NOMO-1 (cell line): ENCODE measurements at regions not wholly inside any gene's neighbourhood (a gene's known extent, or its start where the extent isn't known, plus 50 kb on each side); places are given as distances from the start of the nearest gene placed in this dataset.

ENCODE experiments used
- DNase-seq, 2 experiments: peaks; one replicate each; lab custom pipeline; 2025; ENCODE audit not compliant: unreplicated experiment in 2 of 2; lab: John Stamatoyannopoulos, UW

- no peak for DNase-seq
These were observed 51.3 kb downstream of the BLTP1 start for GRCh38 chr4:122203407-122203806.

- no peak for DNase-seq
These were observed 53.6 kb downstream of the BLTP1 start for GRCh38 chr4:122205687-122206086.

GRCh38 chr4:122212880-122213279 lies 60.7 kb downstream of the BLTP1 start:
- peak in 1 of 2 experiments; percentile 26 for DNase-seq

- no peak for DNase-seq
These were observed 66.6 kb downstream of the BLTP1 start for GRCh38 chr4:122218762-122219161.

GRCh38 chr4:122219356-122219755 lies 67.2 kb downstream of the BLTP1 start:
- no peak for DNase-seq

GRCh38 chr4:122221322-122221721 lies 69.2 kb downstream of the BLTP1 start:
- DNase-seq: no peak

- no peak for DNase-seq
These were observed 72.2 kb downstream of the BLTP1 start for GRCh38 chr4:122224348-122224747.

- DNase-seq: no peak
These were observed 75.1 kb downstream of the BLTP1 start for GRCh38 chr4:122227202-122227601.

- DNase-seq: no peak
These were observed 77.7 kb downstream of the BLTP1 start for GRCh38 chr4:122229857-122230256.

- DNase-seq: no peak
These were observed 80.5 kb downstream of the BLTP1 start for GRCh38 chr4:122232633-122233032.

- DNase-seq: no peak
These were observed 82.6 kb downstream of the BLTP1 start for GRCh38 chr4:122234686-122235085.

GRCh38 chr4:122243785-122244184 lies 91.7 kb downstream of the BLTP1 start:
- DNase-seq: no peak

GRCh38 chr4:122244764-122245163 lies 92.6 kb downstream of the BLTP1 start:
- DNase-seq: no peak

- no peak for DNase-seq
These were observed 94.4 kb downstream of the BLTP1 start for GRCh38 chr4:122246551-122246950.

- no peak for DNase-seq
These were observed 97.2 kb downstream of the BLTP1 start for GRCh38 chr4:122249357-122249756.

GRCh38 chr4:122252584-122252983 lies 100.5 kb downstream of the BLTP1 start:
- DNase-seq: no peak

GRCh38 chr4:122259849-122260248 lies 107.7 kb downstream of the BLTP1 start:
- DNase-seq: no peak

- DNase-seq: no peak
These were observed 102.5 kb upstream of the ADAD1 start for GRCh38 chr4:122276359-122276758.

- DNase-seq: no peak
These were observed 99.8 kb upstream of the ADAD1 start for GRCh38 chr4:122278976-122279375.

- no peak for DNase-seq
These were observed 99.1 kb upstream of the ADAD1 start for GRCh38 chr4:122279670-122280069.

- no peak for DNase-seq
These were observed 93.5 kb upstream of the ADAD1 start for GRCh38 chr4:122285285-122285684.

- DNase-seq: no peak
These were observed 85.1 kb upstream of the ADAD1 start for GRCh38 chr4:122293374-122294365.
